ENCODE measurements at regions not wholly inside any gene's neighbourhood (a gene's known extent, or its start where the extent isn't known, plus 50 kb on each side); places are given as distances from the start of the nearest gene placed in this dataset.
A peak's percentile ranks its signal among the peaks of the same experiment; 100 is the strongest.

DNA sequence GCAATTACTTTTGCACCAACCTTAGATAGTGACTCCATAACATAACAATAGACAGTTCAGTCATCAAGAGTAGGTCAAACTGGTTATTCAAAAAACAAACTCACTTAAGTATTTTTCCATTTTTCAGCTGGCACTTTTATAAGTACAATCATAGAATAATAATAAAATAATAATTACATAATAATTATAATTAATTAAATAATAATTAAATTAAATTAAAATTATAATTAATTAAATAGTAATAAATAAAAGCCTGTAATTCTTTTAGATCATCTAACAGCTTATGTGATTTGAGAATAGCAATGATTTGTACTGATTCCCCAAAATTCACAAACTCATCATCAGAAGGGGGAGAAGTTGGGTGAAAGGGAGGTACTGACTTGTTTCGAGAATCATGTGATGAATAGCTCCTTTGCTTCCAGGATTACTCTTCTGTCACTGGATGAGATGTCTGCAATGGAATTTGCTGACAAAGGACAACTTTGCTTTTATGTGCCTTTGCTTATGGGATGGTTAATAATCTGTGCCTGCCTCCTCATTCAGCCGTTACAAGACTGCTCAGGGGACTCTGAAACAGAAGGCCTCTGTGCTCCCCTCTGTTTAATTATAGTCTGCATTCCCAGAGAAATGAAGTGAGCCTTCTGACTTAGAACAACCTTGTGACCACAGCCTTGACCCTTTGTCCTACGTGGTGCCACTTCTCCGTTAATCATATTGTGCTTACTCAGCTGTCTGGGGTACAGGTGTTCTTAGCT, 104.8 kb upstream of the ENPEP start:
- Mint-ChIP-seq H3K9me3 (ENCODE audit: low read depth) (no peaks in the 10 kb centered on the region), H3K36me3 (ENCODE audit: low read depth) (no peaks in the 10 kb centered on the region), H3K4me3 (ENCODE audit: unreplicated experiment) (no peak overlapping the region), H3K27me3 (ENCODE audit: low read depth) (peaks cover 2% of the 10 kb centered on the region), H3K27ac (ENCODE audit: unreplicated experiment) (no peak overlapping the region), H3K4me1 (ENCODE audit: low read depth) (peaks cover 6% of the 10 kb centered on the region)
- no peak for DNase-seq (ENCODE audit: low spot score)
- TF ChIP-seq, protein P1, sequence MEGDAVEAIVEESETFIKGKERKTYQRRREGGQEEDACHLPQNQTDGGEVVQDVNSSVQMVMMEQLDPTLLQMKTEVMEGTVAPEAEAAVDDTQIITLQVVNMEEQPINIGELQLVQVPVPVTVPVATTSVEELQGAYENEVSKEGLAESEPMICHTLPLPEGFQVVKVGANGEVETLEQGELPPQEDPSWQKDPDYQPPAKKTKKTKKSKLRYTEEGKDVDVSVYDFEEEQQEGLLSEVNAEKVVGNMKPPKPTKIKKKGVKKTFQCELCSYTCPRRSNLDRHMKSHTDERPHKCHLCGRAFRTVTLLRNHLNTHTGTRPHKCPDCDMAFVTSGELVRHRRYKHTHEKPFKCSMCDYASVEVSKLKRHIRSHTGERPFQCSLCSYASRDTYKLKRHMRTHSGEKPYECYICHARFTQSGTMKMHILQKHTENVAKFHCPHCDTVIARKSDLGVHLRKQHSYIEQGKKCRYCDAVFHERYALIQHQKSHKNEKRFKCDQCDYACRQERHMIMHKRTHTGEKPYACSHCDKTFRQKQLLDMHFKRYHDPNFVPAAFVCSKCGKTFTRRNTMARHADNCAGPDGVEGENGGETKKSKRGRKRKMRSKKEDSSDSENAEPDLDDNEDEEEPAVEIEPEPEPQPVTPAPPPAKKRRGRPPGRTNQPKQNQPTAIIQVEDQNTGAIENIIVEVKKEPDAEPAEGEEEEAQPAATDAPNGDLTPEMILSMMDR (IDR thresholded peaks at IDR 0.05): no peak

- DNase-seq (ENCODE audit: low spot score): no peak
- H3K4me1 Mint-ChIP-seq (ENCODE audit: low read depth): peaks cover 11% of the 10 kb centered on the region
These were observed 107.5 kb upstream of the ENPEP start for GRCh38 chr4:110368409-110368808.

DNA sequence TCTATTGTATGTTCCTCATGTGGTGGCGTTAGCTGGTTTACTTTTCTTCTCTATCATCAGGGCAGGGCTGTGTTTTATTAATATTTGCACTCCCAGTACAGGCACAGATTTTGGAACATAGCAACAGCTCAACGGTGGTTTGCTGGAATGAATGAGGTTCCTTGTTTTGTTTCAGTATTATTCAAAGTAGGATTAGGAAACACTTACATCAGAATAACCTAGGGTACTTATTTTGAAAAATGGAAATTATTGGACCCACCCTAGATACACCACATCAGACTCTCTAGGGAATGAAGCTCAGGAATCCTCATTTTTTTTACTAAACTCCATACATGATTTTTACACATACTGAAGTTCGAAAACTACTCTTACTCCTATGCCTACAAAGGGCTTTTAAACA, 108.8 kb upstream of the ENPEP start:
- no peak overlapping the region for H3K4me3 Mint-ChIP-seq (ENCODE audit: unreplicated experiment)
- no peaks in the 10 kb centered on the region for H3K36me3 Mint-ChIP-seq (ENCODE audit: low read depth)
- peaks cover 6% of the 10 kb centered on the region for H3K27me3 Mint-ChIP-seq (ENCODE audit: low read depth)
- no peak for DNase-seq (ENCODE audit: low spot score)
- no peak overlapping the region for H3K27ac Mint-ChIP-seq (ENCODE audit: unreplicated experiment)
- no peaks in the 10 kb centered on the region for H3K9me3 Mint-ChIP-seq (ENCODE audit: low read depth)
- TF ChIP-seq, protein P1 (IDR thresholded peaks at IDR 0.05): no peak
- H3K4me1 Mint-ChIP-seq (ENCODE audit: low read depth): peaks cover 12% of the 10 kb centered on the region

More at GRCh38 chr4:110368409-110368808, 107.5 kb upstream of the ENPEP start:
- Mint-ChIP-seq H3K27me3 (ENCODE audit: low read depth) (peaks cover 6% of the 10 kb centered on the region), H3K9me3 (ENCODE audit: low read depth) (no peaks in the 10 kb centered on the region), H3K4me3 (ENCODE audit: unreplicated experiment) (no peak overlapping the region), H3K36me3 (ENCODE audit: low read depth) (no peaks in the 10 kb centered on the region), H3K27ac (ENCODE audit: unreplicated experiment) (no peak overlapping the region)
- TF ChIP-seq, protein P1 (IDR thresholded peaks at IDR 0.05): no peak

- H3K9me3 Mint-ChIP-seq (ENCODE audit: low read depth): no peaks in the 10 kb centered on the region
- H3K27ac Mint-ChIP-seq (ENCODE audit: unreplicated experiment): no peak overlapping the region
- H3K4me1 Mint-ChIP-seq (ENCODE audit: low read depth): peaks cover 12% of the 10 kb centered on the region
- TF ChIP-seq, protein P1 (IDR thresholded peaks at IDR 0.05): no peak
- H3K36me3 Mint-ChIP-seq (ENCODE audit: low read depth): no peaks in the 10 kb centered on the region
- DNase-seq (ENCODE audit: low spot score): no peak
- H3K27me3 Mint-ChIP-seq (ENCODE audit: low read depth): peaks cover 6% of the 10 kb centered on the region
- H3K4me3 Mint-ChIP-seq (ENCODE audit: unreplicated experiment): no peak overlapping the region
These were observed 110.2 kb upstream of the ENPEP start for GRCh38 chr4:110365761-110366160.

- H3K27me3 Mint-ChIP-seq (ENCODE audit: low read depth): peaks cover 7% of the 10 kb centered on the region
- peaks cover 12% of the 10 kb centered on the region for H3K4me1 Mint-ChIP-seq (ENCODE audit: low read depth)
- peak overlapping the region; percentile 14 for H3K27ac Mint-ChIP-seq (ENCODE audit: unreplicated experiment)
- H3K4me3 Mint-ChIP-seq (ENCODE audit: unreplicated experiment): no peak overlapping the region
- no peak for DNase-seq (ENCODE audit: low spot score)
- H3K9me3 Mint-ChIP-seq (ENCODE audit: low read depth): no peaks in the 10 kb centered on the region
- TF ChIP-seq, protein P1 (IDR thresholded peaks at IDR 0.05): no peak
- no peaks in the 10 kb centered on the region for H3K36me3 Mint-ChIP-seq (ENCODE audit: low read depth)
These were observed 110.9 kb upstream of the ENPEP start for GRCh38 chr4:110364911-110365520.
